CD14-positive monocyte (primary cell): ENCODE measurements at regions not wholly inside any gene's neighbourhood (a gene's known extent, or its start where the extent isn't known, plus 50 kb on each side); places are given as distances from the start of the nearest gene placed in this dataset.

Experiments
- DNase-seq, 3 donors: peaks; one replicate each; pipeline ENCODE4 v3.0.0-alpha.2; 2011 to 2022
- H2AFZ ChIP-seq: 2 replicates; pipeline ENCODE4 v1.6.0; 2012; ENCODE audit warnings: mild to moderate bottlenecking, low read depth, low read length, inconsistent platforms; ENCODE audit not compliant: insufficient read depth, poor library complexity, severe bottlenecking
- H3K27ac ChIP-seq, 2 donors: 1 replicate in 1 of 2; 2 replicates in 1 of 2; pipeline ENCODE4 v1.5.1; 2012 to 2013; ENCODE audit warnings: low read length in 2 of 2, control low read depth in 1 of 2, inconsistent platforms in 1 of 2, low read depth in 1 of 2, mild to moderate bottlenecking in 1 of 2
- H3K27me3 ChIP-seq, 2 donors: one replicate each; pipeline versions ENCODE4 v1.6.0 to v1.6.1; 2011 to 2013; ENCODE audit warnings: low read length in 2 of 2; ENCODE audit not compliant: control insufficient read depth in 2 of 2, insufficient read depth in 2 of 2
- H3K36me3 ChIP-seq, 2 donors: replicated peaks in 1 of 2; 1 replicate in 1 of 2; 2 replicates in 1 of 2; pipeline versions ENCODE4 v1.5.1 to v1.6.1; 2012 to 2013; ENCODE audit warnings: low read length in 2 of 2, control low read depth in 1 of 2, inconsistent platforms in 1 of 2, mild to moderate bottlenecking in 1 of 2; ENCODE audit not compliant: insufficient read depth in 2 of 2, control insufficient read depth in 1 of 2
- H3K4me1 ChIP-seq, 2 donors: 1 replicate in 1 of 2; 2 replicates in 1 of 2; pipeline versions ENCODE4 v1.5.1 to v1.6.1; 2012 to 2013; ENCODE audit warnings: low read length in 2 of 2, control low read depth in 1 of 2, inconsistent platforms in 1 of 2, mild to moderate bottlenecking in 1 of 2, moderate library complexity in 1 of 2; ENCODE audit not compliant: insufficient read depth in 2 of 2, control insufficient read depth in 1 of 2
- H3K4me2 ChIP-seq: replicated peaks from 2 replicates; pipeline ENCODE3; 2012; ENCODE audit warnings: low read length, moderate library complexity, mild to moderate bottlenecking; ENCODE audit not compliant: poor library complexity, severe bottlenecking; ENCODE audit errors: extremely low read depth
- H3K4me3 ChIP-seq, 3 experiments: fragments of 200-600 bp in 1 of 3; sonication (generic) in 1 of 3; replicated peaks in 1 of 3; 1 replicate in 2 of 3; 2 replicates in 1 of 3; pipeline ENCODE4 v1.5.1; 2011 to 2013; ENCODE audit warnings: low read length in 3 of 3, mild to moderate bottlenecking in 3 of 3, control low read depth in 2 of 3, low read depth in 2 of 3, inconsistent platforms in 1 of 3, moderate library complexity in 1 of 3
- H3K79me2 ChIP-seq: 2 replicates; pipeline ENCODE4 v1.6.0; 2012; ENCODE audit warnings: mild to moderate bottlenecking, control low read depth, inconsistent platforms, low read length, moderate library complexity; ENCODE audit not compliant: insufficient read depth
- H3K9ac ChIP-seq: 2 replicates; pipeline ENCODE4 v1.6.0; 2017; ENCODE audit warnings: low read length, mild to moderate bottlenecking; ENCODE audit not compliant: insufficient read depth, poor library complexity, severe bottlenecking
- H3K9me3 ChIP-seq, 2 donors: replicated peaks in 1 of 2; 1 replicate in 1 of 2; 2 replicates in 1 of 2; pipeline versions ENCODE4 v1.5.1 to v1.6.1; 2012 to 2013; ENCODE audit warnings: low read length in 2 of 2, control low read depth in 1 of 2; ENCODE audit not compliant: control insufficient read depth in 1 of 2, insufficient read depth in 1 of 2
- H4K20me1 ChIP-seq: 2 replicates; pipeline ENCODE4 v1.6.0; 2012; ENCODE audit warnings: mild to moderate bottlenecking, low read length, control low read depth, moderate library complexity; ENCODE audit not compliant: insufficient read depth
- H3K27ac Mint-ChIP-seq, 7 donors: one replicate each; pipeline ENCODE4 v1.8.0; 2020; ENCODE audit warnings: mild to moderate bottlenecking in 7 of 7, mixed read lengths in 7 of 7, moderate library complexity in 6 of 7, inconsistent platforms in 2 of 7
- H3K27me3 Mint-ChIP-seq, 3 donors: one replicate each; pipeline ENCODE4 v1.8.0; 2021 to 2022; ENCODE audit warnings: low read depth in 3 of 3, mild to moderate bottlenecking in 3 of 3, mixed read lengths in 3 of 3, moderate library complexity in 3 of 3, inconsistent platforms in 1 of 3
- H3K36me3 Mint-ChIP-seq, 2 donors: one replicate each; pipeline ENCODE4 v1.8.0; 2020; ENCODE audit warnings: mixed read lengths in 2 of 2, inconsistent platforms in 1 of 2, mild to moderate bottlenecking in 1 of 2
- H3K4me1 Mint-ChIP-seq: one replicate; pipeline ENCODE4 v1.8.0; 2020; ENCODE audit warnings: mild to moderate bottlenecking, mixed read lengths
- H3K4me3 Mint-ChIP-seq, 2 donors: one replicate each; pipeline ENCODE4 v1.8.0; 2020; ENCODE audit warnings: mild to moderate bottlenecking in 2 of 2, mixed read lengths in 2 of 2, moderate library complexity in 1 of 2
- H3K9me3 Mint-ChIP-seq, 7 donors: one replicate each; pipeline ENCODE4 v1.8.0; 2020 to 2022; ENCODE audit warnings: mixed read lengths in 7 of 7, mild to moderate bottlenecking in 6 of 7, moderate library complexity in 6 of 7, inconsistent platforms in 2 of 7
- WGBS: methylation state at CpG from one replicate; pipeline ENCODE4 v1.1.5; 2013; ENCODE audit warnings: missing lambda C conversion rate; ENCODE audit not compliant: insufficient coverage; 5-methylcytosine and 5-hydroxymethylcytosine counted together
- intact Hi-C, 2 donors: fragments of 100-400 bp; cut with micrococcal nuclease; formaldehyde crosslinking; loops; one replicate each; pipeline versions ENCODE4 v1.15.0 to v1.15.1; 2023
- TF ChIP-seq, protein P1 (sequence below): fragments of 200-600 bp; IDR thresholded peaks from one replicate; pipeline ENCODE4 v1.8.0; 2022; ENCODE audit warnings: antibody characterized with exemption, mild to moderate bottlenecking

DNA sequence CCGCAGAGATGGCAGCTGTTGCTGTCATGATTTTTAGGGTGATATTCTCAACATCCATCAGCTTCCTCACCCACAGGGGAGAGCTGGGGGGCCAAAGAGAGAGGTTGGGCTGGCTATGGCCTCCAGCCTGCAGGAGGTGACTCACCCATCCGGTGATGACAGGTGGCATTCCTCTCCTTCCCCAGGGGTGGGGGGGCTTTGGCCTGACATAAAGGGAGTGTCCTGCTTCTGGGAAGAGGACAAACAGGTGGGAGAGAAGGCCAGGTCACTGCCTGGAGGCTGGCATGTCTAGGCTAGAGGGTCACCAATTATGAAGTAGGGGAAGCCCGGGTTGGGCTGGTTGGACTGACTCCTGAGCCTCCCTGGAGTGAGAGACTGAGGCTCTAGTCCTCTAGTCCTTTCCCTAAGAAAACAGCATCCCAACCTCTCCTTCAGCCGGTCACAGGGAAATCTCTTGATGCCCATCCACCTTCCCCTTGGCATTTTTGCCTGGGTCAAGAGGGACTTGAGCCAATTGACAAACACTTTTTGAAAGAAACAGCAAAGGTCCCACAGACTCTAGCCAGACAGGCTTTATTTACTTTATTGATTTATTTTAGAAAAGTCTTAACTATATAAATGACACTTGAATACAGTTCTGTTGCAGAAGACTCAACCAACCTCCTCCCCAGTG is 79.8 kb upstream of the ZNF716 start:
- no peak for DNase-seq
- H3K4me1 ChIP-seq, result no peaks in the 10 kb centered on the region
- no peaks in the 10 kb centered on the region for H3K79me2 ChIP-seq
- Mint-ChIP-seq H3K27me3 (peaks cover 0 to 2% (median 0%) of the 10 kb centered on the region in 3 donors), H3K9me3 (peaks cover 25 to 78% (median 55%) of the 10 kb centered on the region in 7 donors), H3K4me1 (no peaks in the 10 kb centered on the region), H3K27ac (no peak overlapping the region), H3K4me3 (no peak overlapping the region), H3K36me3 (no peaks in the 10 kb centered on the region)
- intact Hi-C loops, result no loop called here
- 77% methylated on average over 3 of the region's 4 CpGs for WGBS
- no peak overlapping the region for H3K4me3 ChIP-seq
- no peak overlapping the region for H2AFZ ChIP-seq
- H3K27me3 ChIP-seq, result no peaks in the 10 kb centered on the region
- no peak overlapping the region for H3K9ac ChIP-seq
- H3K9me3 ChIP-seq, result peaks cover 77 to 94% of the 10 kb centered on the region in 2 donors
- H3K4me2 ChIP-seq, result no peak overlapping the region
- H3K36me3 ChIP-seq, result no peaks in the 10 kb centered on the region
- TF ChIP-seq, protein P1, sequence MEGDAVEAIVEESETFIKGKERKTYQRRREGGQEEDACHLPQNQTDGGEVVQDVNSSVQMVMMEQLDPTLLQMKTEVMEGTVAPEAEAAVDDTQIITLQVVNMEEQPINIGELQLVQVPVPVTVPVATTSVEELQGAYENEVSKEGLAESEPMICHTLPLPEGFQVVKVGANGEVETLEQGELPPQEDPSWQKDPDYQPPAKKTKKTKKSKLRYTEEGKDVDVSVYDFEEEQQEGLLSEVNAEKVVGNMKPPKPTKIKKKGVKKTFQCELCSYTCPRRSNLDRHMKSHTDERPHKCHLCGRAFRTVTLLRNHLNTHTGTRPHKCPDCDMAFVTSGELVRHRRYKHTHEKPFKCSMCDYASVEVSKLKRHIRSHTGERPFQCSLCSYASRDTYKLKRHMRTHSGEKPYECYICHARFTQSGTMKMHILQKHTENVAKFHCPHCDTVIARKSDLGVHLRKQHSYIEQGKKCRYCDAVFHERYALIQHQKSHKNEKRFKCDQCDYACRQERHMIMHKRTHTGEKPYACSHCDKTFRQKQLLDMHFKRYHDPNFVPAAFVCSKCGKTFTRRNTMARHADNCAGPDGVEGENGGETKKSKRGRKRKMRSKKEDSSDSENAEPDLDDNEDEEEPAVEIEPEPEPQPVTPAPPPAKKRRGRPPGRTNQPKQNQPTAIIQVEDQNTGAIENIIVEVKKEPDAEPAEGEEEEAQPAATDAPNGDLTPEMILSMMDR, result no peak
- H4K20me1 ChIP-seq, result no peaks in the 10 kb centered on the region
- H3K27ac ChIP-seq, result no peak overlapping the region

DNA sequence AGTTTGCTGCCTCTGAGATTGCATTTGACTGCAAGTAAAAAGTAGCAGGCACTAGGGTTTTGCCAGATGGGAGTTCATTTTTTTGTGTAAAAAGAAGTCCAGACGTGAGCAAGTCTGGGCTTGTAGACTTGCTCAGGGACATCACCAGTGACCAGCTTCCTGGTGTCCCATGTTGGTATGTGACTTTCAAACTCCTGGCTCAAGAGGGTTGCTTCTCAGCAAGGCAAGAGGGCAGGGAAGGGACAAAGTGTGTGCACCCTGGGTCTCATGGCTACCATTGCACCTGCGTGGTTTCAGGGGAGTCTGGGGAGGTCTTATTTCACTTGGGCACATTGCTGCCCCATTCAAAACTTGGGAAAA is 79.3 kb upstream of the ZNF716 start:
- Histone ChIP-seq H3K9ac (no peak overlapping the region), H2AFZ (no peak overlapping the region), H3K79me2 (no peaks in the 10 kb centered on the region), H3K9me3 (peaks cover 76 to 89% of the 10 kb centered on the region in 2 donors), H3K27ac (no peak overlapping the region), H3K27me3 (no peaks in the 10 kb centered on the region), H4K20me1 (no peaks in the 10 kb centered on the region), H3K4me3 (no peak overlapping the region), H3K4me1 (no peaks in the 10 kb centered on the region), H3K36me3 (no peaks in the 10 kb centered on the region), H3K4me2 (no peak overlapping the region)
- no peaks in the 10 kb centered on the region for H3K36me3 Mint-ChIP-seq
- no peak for DNase-seq
- no peak overlapping the region for H3K4me3 Mint-ChIP-seq
- no peaks in the 10 kb centered on the region for H3K4me1 Mint-ChIP-seq
- no peak overlapping the region for H3K27ac Mint-ChIP-seq
- 68% methylated on average over 2 of the region's 2 CpGs for WGBS
- H3K9me3 Mint-ChIP-seq, result peaks cover 25 to 75% (median 51%) of the 10 kb centered on the region in 7 donors
- peaks cover 0 to 2% (median 0%) of the 10 kb centered on the region in 3 donors for H3K27me3 Mint-ChIP-seq
- TF ChIP-seq, protein P1, result no peak
- intact Hi-C loops, result no loop called here
